Liver (tissue), 3 donors: ENCODE measurements at regions not wholly inside any gene's neighbourhood (a gene's known extent, or its start where the extent isn't known, plus 50 kb on each side); places are given as distances from the start of the nearest gene placed in this dataset.

Experiments
- EGR1 ChIP-seq, 2 donors: IDR thresholded peaks; 2 replicates each; pipeline ENCODE4 v1.6.1; 2016 to 2018; ENCODE audit warnings: antibody characterized with exemption in 2 of 2, low read depth in 2 of 2
- TF ChIP-seq, protein P1 (sequence below): fragments of 150-350 bp; IDR thresholded peaks from 2 replicates; pipeline ENCODE4 v1.5.1; 2017; ENCODE audit warnings: improper control_type of control experiment, low read depth, low read length; ENCODE audit not compliant: missing input control
- donor health status: healthy.
- donor health status: healthy.

DNA sequence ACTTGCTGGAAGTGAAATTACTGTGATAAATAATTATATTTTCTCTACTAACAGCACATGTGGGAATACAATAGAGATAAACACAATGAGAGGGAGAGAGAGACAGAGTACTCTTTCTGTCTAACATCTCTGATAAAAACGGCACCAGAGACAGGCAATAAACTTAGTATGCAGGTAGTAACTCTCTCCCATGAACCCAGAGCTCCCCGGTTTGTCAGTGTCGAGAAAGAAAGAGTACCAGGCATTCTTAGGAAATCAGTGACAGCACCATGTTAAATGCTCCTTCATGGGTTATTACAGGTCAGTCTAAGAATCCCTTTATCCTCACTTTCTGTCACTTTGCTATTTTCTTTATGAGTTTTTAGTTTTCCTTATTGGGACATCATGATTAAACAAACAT is 110.7 kb upstream of the EPHA3 start:
- TF ChIP-seq, protein P1, sequence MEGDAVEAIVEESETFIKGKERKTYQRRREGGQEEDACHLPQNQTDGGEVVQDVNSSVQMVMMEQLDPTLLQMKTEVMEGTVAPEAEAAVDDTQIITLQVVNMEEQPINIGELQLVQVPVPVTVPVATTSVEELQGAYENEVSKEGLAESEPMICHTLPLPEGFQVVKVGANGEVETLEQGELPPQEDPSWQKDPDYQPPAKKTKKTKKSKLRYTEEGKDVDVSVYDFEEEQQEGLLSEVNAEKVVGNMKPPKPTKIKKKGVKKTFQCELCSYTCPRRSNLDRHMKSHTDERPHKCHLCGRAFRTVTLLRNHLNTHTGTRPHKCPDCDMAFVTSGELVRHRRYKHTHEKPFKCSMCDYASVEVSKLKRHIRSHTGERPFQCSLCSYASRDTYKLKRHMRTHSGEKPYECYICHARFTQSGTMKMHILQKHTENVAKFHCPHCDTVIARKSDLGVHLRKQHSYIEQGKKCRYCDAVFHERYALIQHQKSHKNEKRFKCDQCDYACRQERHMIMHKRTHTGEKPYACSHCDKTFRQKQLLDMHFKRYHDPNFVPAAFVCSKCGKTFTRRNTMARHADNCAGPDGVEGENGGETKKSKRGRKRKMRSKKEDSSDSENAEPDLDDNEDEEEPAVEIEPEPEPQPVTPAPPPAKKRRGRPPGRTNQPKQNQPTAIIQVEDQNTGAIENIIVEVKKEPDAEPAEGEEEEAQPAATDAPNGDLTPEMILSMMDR: no peak
- TF ChIP-seq EGR1 (IDR thresholded peaks at IDR 0.05; ENCODE audit: low read depth in 2 of 2): no peak
